IMR-90 (cell line): ENCODE measurements at regions not wholly inside any gene's neighbourhood (a gene's known extent, or its start where the extent isn't known, plus 50 kb on each side); places are given as distances from the start of the nearest gene placed in this dataset.

Experiments used
- BHLHE40 ChIP-seq: fragments of 150-350 bp; IDR thresholded peaks from 2 replicates; pipeline ENCODE4 v1.6.1; 2016; ENCODE audit warnings: mild to moderate bottlenecking, low read depth, low read length
- CTCF ChIP-seq: conservative IDR thresholded peaks from 2 replicates; pipeline ENCODE4 v1.5.1; 2012; ENCODE audit warnings: mild to moderate bottlenecking, low read depth, low read length, improper control_type of control experiment
- POLR2A ChIP-seq: IDR thresholded peaks from 2 replicates; pipeline ENCODE4 v1.6.1; 2012; ENCODE audit warnings: mild to moderate bottlenecking, low read depth, low read length
- RCOR1 ChIP-seq: IDR thresholded peaks from 2 replicates; pipeline ENCODE4 v1.6.1; 2012; ENCODE audit warnings: mild to moderate bottlenecking, low read length, improper control_type of control experiment; ENCODE audit not compliant: insufficient replicate concordance
- TF ChIP-seq, protein P1 (sequence below): fragments of 150-350 bp; IDR thresholded peaks from 2 replicates; pipeline ENCODE4 v1.6.1; 2017; ENCODE audit warnings: mild to moderate bottlenecking, antibody characterized with exemption, low read length, low read depth

DNA sequence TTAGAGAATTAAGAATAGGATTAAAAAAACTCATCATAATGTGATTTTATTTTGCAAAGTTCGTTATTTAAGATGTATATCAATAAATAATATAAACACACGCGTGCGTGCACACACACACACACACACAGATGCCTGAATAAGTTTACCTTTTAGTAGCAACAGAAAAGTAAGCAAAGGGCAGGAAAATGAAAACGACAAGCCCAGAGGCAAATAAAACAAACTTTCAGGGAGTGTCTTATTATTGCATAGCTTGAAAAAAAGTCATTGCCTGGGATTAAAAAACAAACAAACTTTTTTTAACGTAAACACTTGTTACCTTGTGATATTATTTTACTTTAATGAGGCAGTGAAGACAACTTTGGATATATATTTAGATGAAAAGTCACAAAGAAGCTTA, 226.4 kb downstream of the BAMBI start:
- no peak for TF ChIP-seq CTCF
- no peak for TF ChIP-seq POLR2A
- TF ChIP-seq BHLHE40: no peak
- TF ChIP-seq, protein P1, sequence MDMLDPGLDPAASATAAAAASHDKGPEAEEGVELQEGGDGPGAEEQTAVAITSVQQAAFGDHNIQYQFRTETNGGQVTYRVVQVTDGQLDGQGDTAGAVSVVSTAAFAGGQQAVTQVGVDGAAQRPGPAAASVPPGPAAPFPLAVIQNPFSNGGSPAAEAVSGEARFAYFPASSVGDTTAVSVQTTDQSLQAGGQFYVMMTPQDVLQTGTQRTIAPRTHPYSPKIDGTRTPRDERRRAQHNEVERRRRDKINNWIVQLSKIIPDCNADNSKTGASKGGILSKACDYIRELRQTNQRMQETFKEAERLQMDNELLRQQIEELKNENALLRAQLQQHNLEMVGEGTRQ: no peak
- no peak for TF ChIP-seq RCOR1
